ENCODE measurements at regions not wholly inside any gene's neighbourhood (a gene's known extent, or its start where the extent isn't known, plus 50 kb on each side); places are given as distances from the start of the nearest gene placed in this dataset.

DNA sequence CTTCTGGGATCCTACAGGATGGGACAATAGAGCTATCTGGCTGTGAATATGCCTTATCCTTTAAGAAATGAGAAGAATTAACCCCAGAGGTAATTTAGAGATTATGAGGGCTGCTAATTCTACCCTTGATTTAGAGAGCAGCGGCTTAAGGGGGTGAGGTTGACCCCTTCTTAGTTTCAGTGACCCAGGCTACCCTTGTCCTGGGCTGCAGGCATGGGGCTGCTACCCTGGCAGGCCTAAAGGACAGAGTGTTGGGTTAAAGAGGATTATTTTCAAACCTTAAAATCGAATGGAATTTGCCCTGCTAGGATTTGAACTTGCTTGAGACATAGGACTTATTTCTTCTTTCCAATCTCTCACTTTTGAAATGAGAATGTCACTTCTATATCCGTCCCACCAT, 1343.4 kb downstream of the HACE1 start:
- ChIA-PET SMC1A (ENCODE audit: uncharacterized antibody, unreplicated experiment) (no interaction called here), POLR2A (no interaction called here), CTCF (no interaction called here), RAD21 (ENCODE audit: unreplicated experiment) (no interaction called here)
- no peaks in the 10 kb centered on the region for H3K27me3 ChIP-seq (replicated peaks in 1 of 2; ENCODE audit: control insufficient read depth in 2 of 2, insufficient read depth in 2 of 2, low read length in 1 of 2)
- no peaks in the 10 kb centered on the region for H3K36me3 ChIP-seq (ENCODE audit: control insufficient read depth in 2 of 2, insufficient read depth in 2 of 2, low read length in 1 of 2)
- no TSS peak for BruUV-seq (replicated peaks)
- no peak for DNase-seq (ENCODE audit: low read depth, low spot score)
- TF ChIP-seq, protein P1, sequence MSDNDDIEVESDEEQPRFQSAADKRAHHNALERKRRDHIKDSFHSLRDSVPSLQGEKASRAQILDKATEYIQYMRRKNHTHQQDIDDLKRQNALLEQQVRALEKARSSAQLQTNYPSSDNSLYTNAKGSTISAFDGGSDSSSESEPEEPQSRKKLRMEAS (IDR thresholded peaks at IDR 0.05; ENCODE audit: low read depth, low read length): no peak
- TF ChIP-seq, protein P2, sequence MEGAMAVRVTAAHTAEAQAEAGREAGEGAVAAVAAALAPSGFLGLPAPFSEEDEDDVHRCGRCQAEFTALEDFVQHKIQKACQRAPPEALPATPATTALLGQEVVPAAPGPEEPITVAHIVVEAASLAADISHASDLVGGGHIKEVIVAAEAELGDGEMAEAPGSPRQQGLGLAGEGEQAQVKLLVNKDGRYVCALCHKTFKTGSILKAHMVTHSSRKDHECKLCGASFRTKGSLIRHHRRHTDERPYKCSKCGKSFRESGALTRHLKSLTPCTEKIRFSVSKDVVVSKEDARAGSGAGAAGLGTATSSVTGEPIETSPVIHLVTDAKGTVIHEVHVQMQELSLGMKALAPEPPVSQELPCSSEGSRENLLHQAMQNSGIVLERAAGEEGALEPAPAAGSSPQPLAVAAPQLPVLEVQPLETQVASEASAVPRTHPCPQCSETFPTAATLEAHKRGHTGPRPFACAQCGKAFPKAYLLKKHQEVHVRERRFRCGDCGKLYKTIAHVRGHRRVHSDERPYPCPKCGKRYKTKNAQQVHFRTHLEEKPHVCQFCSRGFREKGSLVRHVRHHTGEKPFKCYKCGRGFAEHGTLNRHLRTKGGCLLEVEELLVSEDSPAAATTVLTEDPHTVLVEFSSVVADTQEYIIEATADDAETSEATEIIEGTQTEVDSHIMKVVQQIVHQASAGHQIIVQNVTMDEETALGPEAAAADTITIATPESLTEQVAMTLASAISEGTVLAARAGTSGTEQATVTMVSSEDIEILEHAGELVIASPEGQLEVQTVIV (IDR thresholded peaks at IDR 0.05; ENCODE audit: borderline replicate concordance, partially characterized antibody): no peak
- no peak for TF ChIP-seq BCL11A (IDR thresholded peaks at IDR 0.05; ENCODE audit: low read depth, low read length)
- TF ChIP-seq, protein P3, sequence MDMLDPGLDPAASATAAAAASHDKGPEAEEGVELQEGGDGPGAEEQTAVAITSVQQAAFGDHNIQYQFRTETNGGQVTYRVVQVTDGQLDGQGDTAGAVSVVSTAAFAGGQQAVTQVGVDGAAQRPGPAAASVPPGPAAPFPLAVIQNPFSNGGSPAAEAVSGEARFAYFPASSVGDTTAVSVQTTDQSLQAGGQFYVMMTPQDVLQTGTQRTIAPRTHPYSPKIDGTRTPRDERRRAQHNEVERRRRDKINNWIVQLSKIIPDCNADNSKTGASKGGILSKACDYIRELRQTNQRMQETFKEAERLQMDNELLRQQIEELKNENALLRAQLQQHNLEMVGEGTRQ (IDR thresholded peaks at IDR 0.05; ENCODE audit: borderline replicate concordance, low read depth, low read length): no peak
- no peak for TF ChIP-seq FOS (IDR thresholded peaks at IDR 0.05; ENCODE audit: borderline replicate concordance, extremely low read depth, insufficient read length)
- TF ChIP-seq CHD4 (IDR thresholded peaks at IDR 0.05): no peak
- no peak for TF ChIP-seq POLR2AphosphoS2 (IDR thresholded peaks at IDR 0.05; ENCODE audit: low read depth, low read length)
- TF ChIP-seq GATAD2B (conservative IDR thresholded peaks at IDR 0.05; ENCODE audit: low read depth): no peak
- TF ChIP-seq IKZF2 (IDR thresholded peaks at IDR 0.05): no peak
- H3K27ac ChIP-seq (ENCODE audit: control insufficient read depth, insufficient read depth): no peak overlapping the region
- no peak overlapping the region for H3K4me3 ChIP-seq
- no peak overlapping the region for H3K4me2 ChIP-seq (ENCODE audit: control insufficient read depth, insufficient read depth)
- no peak for ATAC-seq
- H3K79me2 ChIP-seq (ENCODE audit: control insufficient read depth, insufficient read depth, low read length): no peaks in the 10 kb centered on the region
- FAIRE-seq: no peak
- no peak overlapping the region for H3K9ac ChIP-seq (ENCODE audit: control insufficient read depth, insufficient read depth, low read length)
- intact Hi-C loops (cut with micrococcal nuclease; ENCODE audit: unreplicated experiment): no loop called here
- in situ Hi-C loops (cut with MboI): no loop called here
- H2AFZ ChIP-seq (ENCODE audit: control insufficient read depth, low read depth, low read length): no peak overlapping the region
- whole genome bisulfite sequencing (ENCODE audit: insufficient coverage, insufficient replicate concordance, low lambda C conversion rate, missing lambda C conversion rate): 0% methylated on average over 3 of the region's 3 CpGs
- no peaks in the 10 kb centered on the region for H3K9me3 ChIP-seq (replicated peaks; ENCODE audit: control insufficient read depth, insufficient read depth, low read length)
- H3K4me1 ChIP-seq (ENCODE audit: control insufficient read depth, insufficient read depth, low read length): no peaks in the 10 kb centered on the region
- H4K20me1 ChIP-seq (ENCODE audit: control insufficient read depth, insufficient read depth): no peaks in the 10 kb centered on the region
